ENCODE measurements at regions not wholly inside any gene's neighbourhood (a gene's known extent, or its start where the extent isn't known, plus 50 kb on each side); places are given as distances from the start of the nearest gene placed in this dataset.

GRCh38 chr17:36697903-36698530, 96.6 kb downstream of the MRM1 start:
- no peaks in the 10 kb centered on the region for H3K27me3 ChIP-seq (ENCODE audit: control insufficient read depth, insufficient read depth, low read length)
- no peak for TF ChIP-seq CTCF (IDR thresholded peaks at IDR 0.05)
- H3K36me3 ChIP-seq (ENCODE audit: control insufficient read depth, insufficient read depth, low read length), result no peaks in the 10 kb centered on the region
- H3K27ac ChIP-seq, result no peak overlapping the region
- no peak overlapping the region for H3K4me2 ChIP-seq (ENCODE audit: low read length)
- no peaks in the 10 kb centered on the region for H3K79me2 ChIP-seq
- H3K4me1 ChIP-seq, result no peaks in the 10 kb centered on the region
- H3K4me3 ChIP-seq (ENCODE audit: low read depth, low read length), result no peak overlapping the region
- H2AFZ ChIP-seq, result no peak overlapping the region
- H3K9me3 ChIP-seq (ENCODE audit: control insufficient read depth, low read length), result no peaks in the 10 kb centered on the region
- no peak overlapping the region for H3K9ac ChIP-seq

- Histone ChIP-seq H3K4me3 (ENCODE audit: low read depth, low read length) (no peak overlapping the region), H3K9me3 (ENCODE audit: control insufficient read depth, low read length) (no peaks in the 10 kb centered on the region), H3K9ac (no peak overlapping the region), H3K79me2 (no peaks in the 10 kb centered on the region), H3K36me3 (ENCODE audit: control insufficient read depth, insufficient read depth, low read length) (no peaks in the 10 kb centered on the region), H3K4me2 (ENCODE audit: low read length) (no peak overlapping the region), H2AFZ (no peak overlapping the region), H3K27me3 (ENCODE audit: control insufficient read depth, insufficient read depth, low read length) (no peaks in the 10 kb centered on the region), H3K4me1 (no peaks in the 10 kb centered on the region), H3K27ac (no peak overlapping the region)
- no peak for TF ChIP-seq CTCF (IDR thresholded peaks at IDR 0.05)
These were observed 100.2 kb downstream of the MRM1 start for GRCh38 chr17:36701429-36702099.

- Histone ChIP-seq H3K27me3 (ENCODE audit: control insufficient read depth, insufficient read depth, low read length) (no peaks in the 10 kb centered on the region), H3K36me3 (ENCODE audit: control insufficient read depth, insufficient read depth, low read length) (no peaks in the 10 kb centered on the region), H3K4me2 (ENCODE audit: low read length) (no peak overlapping the region)
These were observed 101.3 kb downstream of the MRM1 start for GRCh38 chr17:36702636-36703035.

GRCh38 chr17:36703860-36704266, 102.5 kb downstream of the MRM1 start:
- Histone ChIP-seq H3K27me3 (ENCODE audit: control insufficient read depth, insufficient read depth, low read length) (no peaks in the 10 kb centered on the region), H3K4me3 (ENCODE audit: low read depth, low read length) (no peak overlapping the region)

More at GRCh38 chr17:36702636-36703035, 101.3 kb downstream of the MRM1 start:
- Histone ChIP-seq H3K9me3 (ENCODE audit: control insufficient read depth, low read length) (no peaks in the 10 kb centered on the region), H3K4me1 (no peaks in the 10 kb centered on the region), H2AFZ (no peak overlapping the region), H3K27ac (no peak overlapping the region), H3K4me3 (ENCODE audit: low read depth, low read length) (no peak overlapping the region), H3K79me2 (no peaks in the 10 kb centered on the region), H3K9ac (no peak overlapping the region)
- no peak for TF ChIP-seq CTCF (IDR thresholded peaks at IDR 0.05)

More at GRCh38 chr17:36703860-36704266, 102.5 kb downstream of the MRM1 start:
- H3K9ac ChIP-seq, result no peak overlapping the region
- H3K4me2 ChIP-seq (ENCODE audit: low read length), result no peak overlapping the region
- H3K4me1 ChIP-seq, result no peaks in the 10 kb centered on the region
- H3K27ac ChIP-seq, result no peak overlapping the region
- no peaks in the 10 kb centered on the region for H3K36me3 ChIP-seq (ENCODE audit: control insufficient read depth, insufficient read depth, low read length)
- H3K79me2 ChIP-seq, result no peaks in the 10 kb centered on the region
- peak; percentile 10 for TF ChIP-seq CTCF (IDR thresholded peaks at IDR 0.05)
- H3K9me3 ChIP-seq (ENCODE audit: control insufficient read depth, low read length), result no peaks in the 10 kb centered on the region
- H2AFZ ChIP-seq, result peak overlapping the region; percentile 56
